Fibroblast of villous mesenchyme (primary cell): ENCODE measurements at regions not wholly inside any gene's neighbourhood (a gene's known extent, or its start where the extent isn't known, plus 50 kb on each side); places are given as distances from the start of the nearest gene placed in this dataset.
A peak's percentile ranks its signal among the peaks of the same experiment; 100 is the strongest.

Source experiments
- DNase-seq: peaks from one replicate; pipeline ENCODE4 v3.0.0-alpha.2; 2010; ENCODE audit warnings: low read depth
- H3K4me3 ChIP-seq: 2 replicates; pipeline ENCODE4 v1.5.1; 2011; ENCODE audit warnings: low read depth, mild to moderate bottlenecking, low read length
- CTCF ChIP-seq: IDR thresholded peaks from 2 replicates; pipeline ENCODE4 v1.5.1; 2012; ENCODE audit warnings: low read depth, mild to moderate bottlenecking, low read length; ENCODE audit not compliant: insufficient read depth

- DNase-seq = no peak
- TF ChIP-seq CTCF = no peak
- H3K4me3 ChIP-seq = no peak overlapping the region
Measured at GRCh38 chr6:21382821-21383449, 210.6 kb upstream of the SOX4 start.

DNA sequence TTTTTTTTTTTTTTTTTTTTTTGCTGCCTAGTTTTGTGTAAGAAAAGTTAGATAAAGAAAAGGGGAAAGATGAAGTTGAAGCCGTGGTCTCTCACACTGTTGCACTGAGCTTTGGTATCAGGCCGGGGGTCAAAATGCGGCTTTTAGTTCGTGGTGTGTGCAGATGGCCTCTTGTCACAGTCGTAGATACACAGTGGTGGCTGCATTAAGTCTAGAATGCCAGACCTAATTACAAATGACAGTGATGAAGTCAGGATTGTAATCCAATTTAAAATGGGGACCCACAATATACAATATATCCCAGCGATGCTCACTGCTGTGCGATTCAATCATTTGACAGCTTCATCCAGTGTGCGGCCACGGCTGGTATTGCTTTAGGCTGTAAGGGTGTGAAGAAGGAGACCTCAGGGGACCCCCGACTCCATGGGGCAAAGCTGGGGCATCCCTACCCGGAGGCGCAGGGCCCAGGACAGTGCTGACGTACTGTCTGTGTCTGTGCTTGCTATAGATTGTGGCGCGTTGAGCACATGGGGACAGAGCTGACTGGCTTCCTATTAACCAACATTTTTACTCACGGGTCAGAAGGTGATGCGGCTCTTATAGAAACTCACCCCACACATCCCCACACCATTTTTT is 210.0 kb upstream of the SOX4 start:
- no peak overlapping the region for H3K4me3 ChIP-seq
- no peak for DNase-seq
- TF ChIP-seq CTCF = no peak

- no peak overlapping the region for H3K4me3 ChIP-seq
- no peak for TF ChIP-seq CTCF
- DNase-seq = peak; percentile 73
Measured at GRCh38 chr6:21384216-21384615, 209.3 kb upstream of the SOX4 start.

DNA sequence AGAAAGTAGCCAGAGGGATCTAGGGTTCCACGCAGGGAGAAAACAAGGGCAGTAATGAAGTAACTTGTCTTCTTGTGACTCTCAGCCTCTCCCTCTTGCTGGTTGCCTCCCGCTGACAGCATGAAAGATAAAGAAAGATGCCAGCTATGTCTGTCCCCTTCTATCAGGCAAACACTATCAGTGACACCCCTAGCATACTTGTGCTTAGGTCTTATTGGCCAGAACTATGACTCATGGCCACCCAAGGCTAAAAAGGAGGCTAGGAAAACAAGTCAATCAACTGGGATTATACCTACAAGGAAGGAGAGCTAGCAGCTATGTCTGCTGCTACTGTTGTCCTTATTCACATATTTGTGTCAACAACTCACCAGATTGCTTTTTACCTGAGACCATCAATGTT is 206.8 kb upstream of the SOX4 start:
- no peak for DNase-seq
- no peak for TF ChIP-seq CTCF
- H3K4me3 ChIP-seq = no peak overlapping the region

DNA sequence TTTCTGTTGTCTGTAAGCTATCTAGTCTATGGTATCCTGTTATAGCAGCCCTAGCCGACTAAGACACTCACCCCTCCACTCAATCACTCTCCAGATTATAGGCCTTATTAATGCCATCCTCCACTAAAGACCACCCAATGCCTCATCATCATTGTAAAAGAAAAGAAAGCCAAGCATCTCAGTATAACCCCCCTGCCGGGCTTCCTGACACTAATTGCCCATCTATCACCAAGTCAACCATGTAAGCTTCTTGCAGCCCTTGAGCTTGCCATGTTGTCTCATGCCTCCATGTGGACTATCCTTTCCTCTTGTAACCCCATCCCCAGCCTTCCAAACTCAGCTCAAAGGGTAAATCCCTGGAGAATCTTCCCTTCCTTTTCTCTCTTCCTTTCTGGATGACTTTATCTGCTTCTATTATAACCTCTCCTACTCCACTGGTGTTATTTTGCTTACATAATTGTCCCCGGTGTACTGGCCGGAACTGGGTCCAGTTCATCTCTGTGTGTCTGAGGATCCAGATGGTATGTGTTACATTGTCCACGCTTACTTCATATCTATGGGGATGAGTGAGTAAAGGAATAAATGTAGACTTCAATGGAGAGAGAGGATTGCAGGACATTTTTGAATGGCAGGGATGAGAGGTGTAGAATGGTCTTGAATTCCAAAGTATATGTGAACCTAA is 202.9 kb upstream of the SOX4 start:
- no peak overlapping the region for H3K4me3 ChIP-seq
- DNase-seq = no peak
- TF ChIP-seq CTCF = no peak

DNA sequence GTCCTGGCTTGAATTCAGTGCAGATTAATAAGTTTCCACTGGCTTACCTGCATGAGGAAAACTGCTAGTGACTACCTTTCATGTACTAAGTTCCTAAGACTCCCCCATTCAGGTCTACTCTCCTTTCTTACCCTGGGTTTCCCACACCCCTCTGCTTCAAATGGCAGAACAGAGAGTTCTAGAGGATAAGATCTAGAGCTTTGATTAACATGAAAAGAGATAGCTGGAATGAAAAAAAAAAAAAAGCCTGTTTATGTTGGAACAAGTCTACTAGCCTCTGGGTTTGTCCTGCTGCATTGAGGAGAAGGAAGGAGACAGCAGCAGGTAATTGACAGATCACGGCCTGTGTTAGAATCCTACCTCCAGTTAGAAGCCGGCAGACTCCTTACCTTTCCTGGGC is 201.4 kb upstream of the SOX4 start:
- no peak overlapping the region for H3K4me3 ChIP-seq
- DNase-seq = no peak
- TF ChIP-seq CTCF = no peak
